NCI-H2196 treated with DMSO at 0.1 percent for 48 hours (cell line): ENCODE measurements at regions not wholly inside any gene's neighbourhood (a gene's known extent, or its start where the extent isn't known, plus 50 kb on each side); places are given as distances from the start of the nearest gene placed in this dataset.

ENCODE experiments used
- DNase-seq: peaks from one replicate; lab custom pipeline; 2025; ENCODE audit not compliant: unreplicated experiment; lab: John Stamatoyannopoulos, UW

DNA sequence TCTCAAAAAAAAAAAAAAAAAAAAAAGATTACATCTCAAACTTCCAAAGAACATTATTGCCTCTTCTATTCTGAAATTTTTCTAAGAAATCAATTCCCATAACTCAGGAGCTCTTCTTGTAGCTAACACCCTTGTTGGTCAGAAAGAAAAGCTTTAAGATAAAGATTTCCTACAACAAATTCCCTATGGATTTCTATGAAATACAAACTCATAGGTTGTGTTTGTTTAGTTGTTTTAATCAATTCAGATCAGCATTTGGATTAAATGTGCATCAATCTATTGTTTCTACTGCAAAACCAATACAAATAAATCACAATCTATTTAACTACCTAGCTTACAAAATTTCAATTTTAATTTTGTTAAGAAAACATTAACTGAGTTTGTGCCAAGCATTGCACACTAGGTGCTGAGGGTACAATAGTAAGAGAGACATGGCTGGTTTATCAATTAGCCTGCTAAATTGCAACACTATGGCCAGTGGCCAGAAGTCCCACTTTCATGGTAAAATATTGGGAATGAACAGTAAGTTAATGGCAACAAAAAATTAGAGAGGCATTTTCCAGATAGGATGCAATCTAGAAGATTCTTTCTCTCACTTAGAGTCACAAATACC lies 80.2 kb upstream of the MYCN start:
- no peak for DNase-seq

DNA sequence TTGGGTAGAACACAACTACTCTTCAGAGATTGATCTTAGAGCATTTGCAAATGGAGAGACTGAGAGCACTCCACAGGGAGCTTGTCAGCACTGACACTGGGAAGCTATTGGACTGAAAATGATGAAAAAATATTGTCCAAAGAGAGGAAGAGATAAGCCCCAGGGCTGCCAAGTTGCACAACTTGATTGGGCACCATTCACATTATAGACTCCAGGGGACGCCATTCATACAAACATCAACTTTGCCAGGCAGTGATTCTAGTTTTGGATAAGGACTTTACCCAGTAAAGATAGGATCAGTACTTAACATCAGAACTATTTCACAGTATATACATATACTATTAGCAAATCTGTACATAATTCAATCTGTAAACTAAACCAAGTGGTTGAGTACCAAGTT lies 79.6 kb upstream of the MYCN start:
- DNase-seq: no peak

DNA sequence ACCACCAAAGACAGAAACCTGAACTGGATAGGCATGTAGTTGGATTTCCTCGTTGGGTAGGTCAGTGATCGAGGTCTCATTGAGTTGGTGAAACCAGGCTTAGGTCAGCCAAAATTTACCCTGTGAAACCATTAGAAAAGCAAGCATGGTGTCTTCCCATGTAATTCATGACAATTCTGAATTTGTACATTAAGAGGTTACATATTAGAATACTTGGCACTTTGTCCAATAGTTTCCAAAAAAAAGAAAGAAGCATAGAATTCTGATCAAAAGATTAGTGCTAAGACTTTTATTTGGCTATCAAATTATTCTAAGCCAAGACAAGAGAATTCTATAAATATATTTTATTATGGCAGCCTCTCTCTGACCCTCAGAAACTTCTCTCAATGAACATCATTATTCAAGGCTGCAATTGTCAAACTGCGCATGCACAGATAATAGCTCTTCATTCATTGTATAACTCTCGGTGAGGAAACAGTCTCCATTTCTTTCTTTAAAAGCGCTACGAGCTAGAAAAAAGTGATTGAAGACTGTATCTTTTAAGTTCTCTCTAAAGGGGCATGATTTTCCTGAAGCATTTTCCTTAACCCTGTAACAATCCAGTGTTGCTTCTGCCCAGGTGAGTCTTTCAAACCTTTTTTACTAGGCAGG lies 79.1 kb upstream of the MYCN start:
- no peak for DNase-seq

GRCh38 chr2:15861898-15862297 lies 78.5 kb upstream of the MYCN start:
- no peak for DNase-seq

GRCh38 chr2:15863089-15863488 lies 77.3 kb upstream of the MYCN start:
- DNase-seq: no peak

GRCh38 chr2:15863494-15864175 lies 76.7 kb upstream of the MYCN start:
- DNase-seq: no peak

- no peak for DNase-seq
These were observed 76.1 kb upstream of the MYCN start for GRCh38 chr2:15864176-15864769.

DNA sequence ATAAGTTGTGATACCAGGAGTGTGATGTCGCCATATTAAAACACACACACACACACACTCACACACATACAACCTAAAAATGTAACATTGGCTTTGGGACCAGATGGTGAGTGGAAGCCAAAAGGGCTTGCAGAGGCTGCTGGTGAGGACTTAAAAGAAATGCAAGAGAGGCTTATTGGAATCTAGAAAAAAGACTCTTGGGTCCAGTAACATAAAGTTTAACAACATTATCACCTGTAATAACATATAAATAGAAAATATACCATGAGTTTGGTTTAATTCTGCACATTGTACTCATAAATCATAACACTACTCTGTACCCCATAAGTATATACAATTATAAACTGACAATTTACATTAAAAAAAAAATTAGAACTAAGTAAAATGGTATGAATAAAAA lies 74.4 kb upstream of the MYCN start:
- no peak for DNase-seq

DNA sequence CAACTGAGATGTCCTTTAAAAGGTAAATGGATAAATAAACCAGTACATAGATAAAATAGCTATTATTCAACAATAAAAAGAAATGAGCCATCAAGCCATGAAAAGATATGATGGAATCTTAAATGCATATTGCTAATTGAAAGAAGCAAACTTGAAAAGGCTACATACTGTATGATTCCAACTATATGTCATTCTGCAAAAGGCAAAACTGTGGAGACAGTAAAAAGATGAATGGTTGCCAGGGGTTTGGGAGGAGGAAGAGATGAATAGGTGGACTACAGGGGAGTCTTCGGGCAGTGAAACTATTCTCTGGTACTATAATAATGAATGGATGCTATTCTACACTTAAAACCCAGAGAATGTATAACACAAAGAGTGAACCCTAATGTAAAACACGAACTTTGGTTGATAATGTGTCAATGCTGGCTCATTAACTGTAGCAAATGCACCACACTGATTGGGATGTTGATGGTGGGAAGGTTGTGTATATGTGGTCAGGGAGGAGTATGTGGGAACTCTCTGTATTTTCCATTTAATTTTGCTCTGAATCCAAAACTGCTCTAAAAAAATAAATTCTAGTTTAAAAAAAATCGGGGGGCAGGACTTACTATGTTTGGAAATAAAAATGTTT lies 73.7 kb upstream of the MYCN start:
- no peak for DNase-seq

DNA sequence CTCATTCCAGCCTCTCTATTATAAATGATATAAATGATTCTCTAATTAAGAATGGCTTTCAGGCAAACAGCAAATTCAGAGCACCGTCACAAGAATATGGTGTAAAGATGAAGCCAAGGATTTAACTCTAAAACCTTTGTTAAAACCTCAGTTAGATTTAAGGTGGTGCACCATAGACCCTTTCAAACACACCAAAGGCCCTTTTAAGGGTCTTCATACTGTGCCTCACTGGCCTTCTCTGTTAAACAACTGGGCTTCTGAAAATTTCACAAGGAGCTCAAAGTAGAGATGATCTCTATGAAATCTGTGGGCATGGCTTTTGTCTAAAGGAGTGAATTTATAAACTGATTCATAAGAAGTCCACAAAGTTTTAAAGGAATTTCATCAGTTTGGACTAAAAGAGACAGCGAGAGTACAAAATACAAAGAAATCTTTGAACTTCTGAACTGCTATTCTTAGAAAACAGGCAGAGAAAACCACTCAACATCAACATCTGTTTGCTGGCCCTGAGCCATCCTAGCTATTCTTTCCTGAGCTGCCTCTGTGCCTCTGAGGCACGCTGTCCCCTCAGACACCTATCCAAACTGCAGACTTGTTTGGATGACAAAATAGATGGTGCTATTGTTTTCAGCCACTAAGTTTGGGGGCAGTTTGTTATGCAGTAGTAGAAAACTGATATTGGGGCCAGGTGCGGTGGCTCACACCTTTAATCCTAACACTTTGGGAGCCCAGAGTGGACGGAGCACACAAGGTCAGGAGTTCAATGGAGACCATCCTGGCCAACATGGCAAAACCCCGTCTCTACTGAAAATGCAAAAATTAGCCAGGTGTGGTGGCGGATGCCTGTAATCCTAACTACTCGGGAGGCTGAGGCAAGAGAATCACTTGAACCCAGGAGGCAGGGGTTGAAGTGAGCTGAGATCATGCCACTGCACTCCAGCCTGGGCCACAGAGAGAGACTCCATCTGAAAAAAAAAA lies 72.9 kb upstream of the MYCN start:
- DNase-seq: no peak

- no peak for DNase-seq
These were observed 72.2 kb upstream of the MYCN start for GRCh38 chr2:15868186-15868585.

DNA sequence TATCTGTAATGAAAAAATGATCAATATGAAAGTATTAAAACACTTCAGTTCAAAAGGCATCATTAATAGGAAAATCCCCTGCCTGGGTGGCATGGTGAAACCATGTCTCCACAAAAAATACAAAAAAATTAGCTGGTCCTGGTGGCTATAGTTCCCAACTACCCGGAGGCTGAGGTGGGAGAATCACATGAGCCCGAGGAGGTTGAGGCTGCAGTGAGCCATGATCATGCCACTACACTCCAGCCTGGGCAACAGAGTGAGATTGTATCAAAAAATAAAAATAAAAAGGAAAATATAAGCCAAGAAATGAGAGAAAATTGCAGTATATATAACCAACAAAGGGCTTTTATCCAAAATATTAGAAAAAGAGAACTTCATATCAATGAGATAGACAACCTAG lies 71.6 kb upstream of the MYCN start:
- DNase-seq: no peak

GRCh38 chr2:15869396-15869795 lies 71.0 kb upstream of the MYCN start:
- DNase-seq: no peak

DNA sequence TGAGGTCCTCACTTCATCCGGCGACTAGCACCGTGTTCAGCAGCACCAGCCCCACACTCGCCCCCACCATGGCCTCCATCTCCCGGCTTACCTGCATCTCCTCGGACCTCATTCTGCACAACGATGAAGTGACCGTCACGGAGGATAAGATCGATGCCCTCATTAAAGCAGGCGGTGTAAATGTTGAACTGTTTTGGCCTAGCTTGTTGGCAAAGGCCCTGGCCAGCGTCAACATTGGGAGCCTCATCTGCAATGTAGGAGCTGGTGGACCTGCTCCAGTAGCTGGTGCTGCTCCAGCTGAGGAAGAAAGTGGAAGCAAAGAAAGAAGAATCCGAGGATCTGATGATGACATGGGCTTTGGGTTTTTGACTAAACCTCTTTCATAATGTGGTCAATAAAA lies 70.5 kb upstream of the MYCN start:
- DNase-seq: no peak

GRCh38 chr2:15870565-15870964 lies 69.8 kb upstream of the MYCN start:
- DNase-seq: no peak

DNA sequence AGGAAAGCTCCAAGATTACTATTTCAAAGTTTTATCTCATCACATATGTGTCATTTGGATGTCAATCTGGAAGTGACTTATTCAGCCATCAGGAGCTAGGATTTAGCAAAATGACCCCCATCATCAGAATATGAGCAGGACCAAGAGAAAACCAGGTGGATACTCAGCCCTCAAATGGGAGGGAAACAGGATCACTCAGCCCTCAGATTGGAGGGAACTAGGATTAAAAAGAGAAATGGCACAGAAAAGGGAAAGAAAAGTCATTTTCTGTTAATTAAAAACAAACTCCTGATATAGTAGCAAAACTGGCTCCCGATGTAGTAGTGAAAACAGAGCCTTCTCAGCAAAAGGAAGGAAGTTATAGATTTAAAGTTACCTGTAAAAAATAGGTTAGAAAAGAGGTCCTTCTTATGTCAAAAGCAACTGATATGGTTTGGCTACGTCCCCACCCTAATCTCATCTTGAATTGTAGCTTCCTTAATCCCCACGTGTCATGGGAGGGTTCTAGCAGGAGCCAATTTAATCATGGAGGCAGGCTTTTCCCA lies 69.0 kb upstream of the MYCN start:
- no peak for DNase-seq

GRCh38 chr2:15872854-15873253 lies 67.5 kb upstream of the MYCN start:
- no peak for DNase-seq

GRCh38 chr2:15874321-15874720 lies 66.0 kb upstream of the MYCN start:
- no peak for DNase-seq

DNA sequence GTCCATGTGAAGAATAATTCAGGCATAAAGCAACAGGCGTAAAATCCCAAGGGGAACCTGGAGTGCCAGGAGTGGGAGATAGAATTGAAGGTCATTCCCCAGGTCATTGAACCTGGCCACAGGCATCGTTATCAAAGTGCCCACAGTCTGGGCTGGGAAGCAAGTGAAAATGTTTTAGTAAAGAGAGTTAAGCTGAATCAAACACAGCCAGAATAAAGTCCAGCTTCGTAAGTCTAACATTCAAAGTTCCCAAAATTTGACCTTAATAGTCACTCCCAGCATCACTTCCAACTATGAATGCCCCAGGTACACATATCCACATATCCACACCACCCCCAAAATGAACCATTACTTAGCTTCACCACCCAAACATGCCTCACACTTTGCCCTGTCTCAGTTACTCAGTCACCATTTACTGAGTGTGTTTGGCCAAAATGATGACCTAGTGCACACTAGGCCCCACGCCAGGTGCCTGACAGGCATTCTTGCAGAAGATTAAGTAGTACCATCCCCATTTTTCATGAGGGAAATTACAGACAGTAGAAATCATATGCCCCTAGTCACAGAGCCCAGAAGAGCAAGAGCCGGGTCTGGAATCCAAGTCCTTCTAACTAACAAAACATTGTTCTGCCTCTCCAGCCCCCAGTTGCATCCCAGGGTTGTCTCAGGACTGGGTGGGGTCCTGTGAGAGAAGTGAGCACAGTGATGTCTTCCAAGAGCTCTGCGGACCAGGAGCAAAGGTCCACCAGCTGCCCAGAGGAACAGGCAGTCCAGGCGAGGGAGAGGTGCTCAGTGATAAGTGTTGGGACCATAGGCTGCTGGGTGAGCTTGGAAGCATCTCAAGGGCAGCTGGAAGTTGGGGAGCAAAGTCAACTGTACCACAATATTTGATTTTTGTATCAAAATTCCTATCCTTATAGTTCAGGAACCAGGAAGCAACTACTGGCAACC lies 65.2 kb upstream of the MYCN start:
- no peak for DNase-seq
